Liver (tissue), 8 donors: ENCODE measurements at regions not wholly inside any gene's neighbourhood (a gene's known extent, or its start where the extent isn't known, plus 50 kb on each side); places are given as distances from the start of the nearest gene placed in this dataset.
"Not testable (repeated sequence)": the region's sequence is repeated elsewhere in the genome, so short reads cannot be mapped to it uniquely, and the experiment has no call there.

Experiments used
- DNase-seq: peaks from one replicate; pipeline ENCODE4 v3.0.0-alpha.2; 2017; ENCODE audit warnings: low spot score
- H3K27ac ChIP-seq, 2 donors: one replicate each; pipeline ENCODE4 v1.7.0; 2013; ENCODE audit warnings: inconsistent platforms in 2 of 2, low read length in 2 of 2, control low read depth in 1 of 2, low read depth in 1 of 2, mild to moderate bottlenecking in 1 of 2
- H3K27me3 ChIP-seq, 4 donors: one replicate each; pipeline versions ENCODE4 v1.6.1 to v1.7.0; 2013; ENCODE audit warnings: low read length in 3 of 4, inconsistent platforms in 1 of 4, mild to moderate bottlenecking in 1 of 4, moderate library complexity in 1 of 4; ENCODE audit not compliant: control insufficient read depth in 4 of 4, insufficient read depth in 4 of 4
- H3K36me3 ChIP-seq, 4 donors: one replicate each; pipeline versions ENCODE4 v1.6.1 to v1.7.0; 2013; ENCODE audit warnings: low read length in 3 of 4, mild to moderate bottlenecking in 3 of 4, low read depth in 1 of 4, moderate library complexity in 1 of 4; ENCODE audit not compliant: control insufficient read depth in 4 of 4, insufficient read depth in 3 of 4
- H3K4me1 ChIP-seq, 4 donors: one replicate each; pipeline versions ENCODE4 v1.6.1 to v1.7.0; 2013; ENCODE audit warnings: low read length in 3 of 4, mild to moderate bottlenecking in 3 of 4, moderate library complexity in 1 of 4; ENCODE audit not compliant: control insufficient read depth in 4 of 4, insufficient read depth in 4 of 4
- H3K4me3 ChIP-seq, 3 donors: one replicate each; pipeline versions ENCODE4 v1.6.1 to v1.7.0; 2013; ENCODE audit warnings: low read length in 3 of 3, control low read depth in 1 of 3, low read depth in 1 of 3, mild to moderate bottlenecking in 1 of 3
- H3K9ac ChIP-seq, 2 donors: one replicate each; pipeline ENCODE4 v1.7.0; 2013; ENCODE audit warnings: low read length in 2 of 2, mild to moderate bottlenecking in 2 of 2, moderate library complexity in 2 of 2, control low read depth in 1 of 2, low read depth in 1 of 2
- H3K9me3 ChIP-seq, 4 donors: one replicate each; pipeline versions ENCODE4 v1.6.1 to v1.7.0; 2013; ENCODE audit warnings: low read length in 3 of 4; ENCODE audit not compliant: control insufficient read depth in 4 of 4
- ATF3 ChIP-seq: IDR thresholded peaks from 2 replicates; pipeline ENCODE4 v1.6.1; 2016; ENCODE audit warnings: antibody characterized with exemption
- CTCF ChIP-seq: fragments of 150-350 bp; IDR thresholded peaks from 2 replicates; pipeline ENCODE4 v1.5.1; 2017; ENCODE audit warnings: improper control_type of control experiment, low read depth, low read length; ENCODE audit not compliant: missing input control
- EGR1 ChIP-seq, 2 donors: IDR thresholded peaks; 2 replicates each; pipeline ENCODE4 v1.6.1; 2016 to 2018; ENCODE audit warnings: antibody characterized with exemption in 2 of 2, low read depth in 2 of 2
- FOXA1 ChIP-seq: IDR thresholded peaks from 2 replicates; pipeline ENCODE4 v1.6.1; 2016; ENCODE audit warnings: antibody characterized with exemption
- FOXA2 ChIP-seq: IDR thresholded peaks from 2 replicates; pipeline ENCODE4 v1.6.1; 2016; ENCODE audit warnings: antibody characterized with exemption
- GABPA ChIP-seq, 2 donors: IDR thresholded peaks in 1 of 2; conservative IDR thresholded peaks in 1 of 2; 2 replicates each; pipeline ENCODE4 v1.6.1; 2016; ENCODE audit warnings: antibody characterized with exemption in 2 of 2, mild to moderate bottlenecking in 1 of 2, moderate library complexity in 1 of 2
- HNF4A ChIP-seq, 2 donors: conservative IDR thresholded peaks; 2 replicates each; pipeline ENCODE4 v1.6.1; 2016; ENCODE audit warnings: antibody characterized with exemption in 2 of 2, mild to moderate bottlenecking in 2 of 2
- HNF4G ChIP-seq: IDR thresholded peaks from 2 replicates; pipeline ENCODE4 v1.6.1; 2016; ENCODE audit warnings: antibody characterized with exemption
- JUND ChIP-seq, 2 donors: IDR thresholded peaks; 2 replicates each; pipeline ENCODE4 v1.6.1; 2016; ENCODE audit warnings: antibody characterized with exemption in 2 of 2
- MAX ChIP-seq: IDR thresholded peaks from 2 replicates; pipeline ENCODE4 v1.6.1; 2016; ENCODE audit warnings: antibody characterized with exemption
- NR2F2 ChIP-seq: IDR thresholded peaks from 2 replicates; pipeline ENCODE4 v1.6.1; 2016; ENCODE audit warnings: antibody characterized with exemption
- RAD21 ChIP-seq, 2 donors: IDR thresholded peaks; 2 replicates each; pipeline ENCODE4 v1.6.1; 2016; ENCODE audit warnings: antibody characterized with exemption in 2 of 2, mild to moderate bottlenecking in 2 of 2
- REST ChIP-seq: IDR thresholded peaks from 2 replicates; pipeline ENCODE4 v1.6.1; 2016; ENCODE audit warnings: antibody characterized with exemption, mild to moderate bottlenecking
- RXRA ChIP-seq, 2 donors: IDR thresholded peaks; 2 replicates each; pipeline ENCODE4 v1.6.1; 2017 to 2018; ENCODE audit warnings: antibody characterized with exemption in 2 of 2, mild to moderate bottlenecking in 1 of 2
- SP1 ChIP-seq: IDR thresholded peaks from 2 replicates; pipeline ENCODE4 v1.6.1; 2018; ENCODE audit warnings: antibody characterized with exemption, mild to moderate bottlenecking
- TAF1 ChIP-seq: conservative IDR thresholded peaks from 2 replicates; pipeline ENCODE4 v1.6.1; 2016; ENCODE audit warnings: antibody characterized with exemption, mild to moderate bottlenecking
- YY1 ChIP-seq: IDR thresholded peaks from 2 replicates; pipeline ENCODE4 v1.6.1; 2016; ENCODE audit warnings: antibody characterized with exemption, mild to moderate bottlenecking
- ZBTB33 ChIP-seq: IDR thresholded peaks from 2 replicates; pipeline ENCODE4 v1.6.1; 2016; ENCODE audit warnings: antibody characterized with exemption
- WGBS: extraction: QIAGEN DNeasy Blood & Tissue Kit; methylation state at CpG from one replicate; pipeline ENCODE4 v1.1.7; 2013; 5-methylcytosine and 5-hydroxymethylcytosine counted together
- donor health status: healthy.
- donor health status: healthy.
- donor health status: healthy.
- donor health status: healthy.
- donor health status: healthy.

GRCh38 chr15:38810686-38811085 lies 246.1 kb upstream of the RASGRP1 start (continued):
- TF ChIP-seq HNF4A (conservative IDR thresholded peaks at IDR 0.05): no peak
- TF ChIP-seq ZBTB33: no peak
- no peak for TF ChIP-seq FOXA1
- no peak for TF ChIP-seq SP1

- 95% methylated on average over 1 of the region's 1 CpG for WGBS
- H3K4me3 ChIP-seq, H3K27ac ChIP-seq, H3K27me3 ChIP-seq, H3K9ac ChIP-seq, H3K4me1 ChIP-seq, H3K36me3 ChIP-seq, DNase-seq, H3K9me3 ChIP-seq: not testable (repeated sequence)
Measured at GRCh38 chr15:38814254-38814653, 249.6 kb upstream of the RASGRP1 start.

GRCh38 chr15:38814891-38815290 lies 250.3 kb upstream of the RASGRP1 start:
- Histone ChIP-seq H3K9ac (no peak overlapping the region), H3K27me3 (no peaks in the 10 kb centered on the region), H3K9me3 (no peaks in the 10 kb centered on the region), H3K4me1 (no peaks in the 10 kb centered on the region), H3K4me3 (no peak overlapping the region), H3K36me3 (no peaks in the 10 kb centered on the region), H3K27ac (no peak overlapping the region)
- WGBS: 95% methylated on average over 1 of the region's 1 CpG
- DNase-seq: no peak
- TF ChIP-seq ZBTB33: no peak
- no peak for TF ChIP-seq EGR1 (IDR thresholded peaks at IDR 0.05; ENCODE audit: low read depth in 2 of 2)
- TF ChIP-seq CTCF: no peak
- TF ChIP-seq NR2F2: no peak
- no peak for TF ChIP-seq MAX
- no peak for TF ChIP-seq FOXA2
- TF ChIP-seq JUND (IDR thresholded peaks at IDR 0.05): no peak
- TF ChIP-seq HNF4G: no peak
- TF ChIP-seq TAF1: no peak
- no peak for TF ChIP-seq ATF3
- TF ChIP-seq REST: no peak
- TF ChIP-seq SP1: no peak
- TF ChIP-seq FOXA1: no peak
- TF ChIP-seq RAD21 (IDR thresholded peaks at IDR 0.05): no peak
- no peak for TF ChIP-seq YY1
- TF ChIP-seq HNF4A (conservative IDR thresholded peaks at IDR 0.05): no peak
- TF ChIP-seq GABPA (IDR thresholded peaks at IDR 0.05 in 1 of 2, conservative IDR thresholded peaks at IDR 0.05 in 1 of 2): no peak
- TF ChIP-seq RXRA (IDR thresholded peaks at IDR 0.05): no peak
